ENCODE measurements at regions not wholly inside any gene's neighbourhood (a gene's known extent, or its start where the extent isn't known, plus 50 kb on each side); places are given as distances from the start of the nearest gene placed in this dataset.

DNA sequence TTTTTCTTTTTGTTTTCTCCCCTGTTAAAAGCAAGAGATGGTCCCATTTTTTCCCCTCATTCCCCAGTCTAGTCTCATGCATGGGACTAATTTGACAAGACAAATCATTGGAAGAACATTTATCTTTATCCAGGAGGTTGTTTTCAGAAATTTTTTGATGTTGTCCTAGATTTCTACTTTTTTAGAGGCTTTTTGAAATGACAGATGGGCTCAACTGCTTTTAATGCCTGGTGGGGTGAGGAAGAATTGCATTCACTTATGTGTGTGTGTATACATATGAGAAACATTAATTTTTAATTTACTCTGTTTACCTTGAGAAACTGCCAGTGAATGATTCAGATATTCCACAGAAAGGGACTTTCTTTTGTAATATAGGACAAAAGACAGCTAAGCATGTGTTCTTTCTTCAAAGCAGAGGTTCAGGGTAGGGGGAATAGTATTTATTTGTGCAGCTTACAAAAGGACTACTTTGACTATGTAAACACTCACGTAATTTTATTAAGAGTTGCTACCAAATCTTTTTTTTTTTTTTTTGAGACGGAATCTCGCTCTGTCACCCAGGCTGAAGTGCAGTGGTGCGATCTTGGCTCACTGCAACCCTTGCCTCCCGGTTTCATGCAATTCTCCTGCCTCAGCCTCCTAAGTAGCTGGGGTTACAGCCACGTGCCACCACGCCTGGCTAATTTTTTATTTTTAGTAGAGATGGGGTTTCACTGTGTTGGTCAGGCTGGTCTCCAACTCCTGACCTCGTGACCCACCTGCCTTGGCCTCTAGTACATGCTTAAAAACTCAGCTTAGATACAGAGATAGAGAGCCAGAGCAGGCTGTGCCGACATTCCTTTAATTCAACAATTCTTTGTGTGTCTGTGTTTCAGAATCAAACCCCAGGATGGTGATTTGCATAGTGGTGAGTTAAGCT lies 130.1 kb upstream of the RARB start:
- TF ChIP-seq, protein P1, sequence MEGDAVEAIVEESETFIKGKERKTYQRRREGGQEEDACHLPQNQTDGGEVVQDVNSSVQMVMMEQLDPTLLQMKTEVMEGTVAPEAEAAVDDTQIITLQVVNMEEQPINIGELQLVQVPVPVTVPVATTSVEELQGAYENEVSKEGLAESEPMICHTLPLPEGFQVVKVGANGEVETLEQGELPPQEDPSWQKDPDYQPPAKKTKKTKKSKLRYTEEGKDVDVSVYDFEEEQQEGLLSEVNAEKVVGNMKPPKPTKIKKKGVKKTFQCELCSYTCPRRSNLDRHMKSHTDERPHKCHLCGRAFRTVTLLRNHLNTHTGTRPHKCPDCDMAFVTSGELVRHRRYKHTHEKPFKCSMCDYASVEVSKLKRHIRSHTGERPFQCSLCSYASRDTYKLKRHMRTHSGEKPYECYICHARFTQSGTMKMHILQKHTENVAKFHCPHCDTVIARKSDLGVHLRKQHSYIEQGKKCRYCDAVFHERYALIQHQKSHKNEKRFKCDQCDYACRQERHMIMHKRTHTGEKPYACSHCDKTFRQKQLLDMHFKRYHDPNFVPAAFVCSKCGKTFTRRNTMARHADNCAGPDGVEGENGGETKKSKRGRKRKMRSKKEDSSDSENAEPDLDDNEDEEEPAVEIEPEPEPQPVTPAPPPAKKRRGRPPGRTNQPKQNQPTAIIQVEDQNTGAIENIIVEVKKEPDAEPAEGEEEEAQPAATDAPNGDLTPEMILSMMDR (IDR thresholded peaks at IDR 0.05; ENCODE audit: low read depth, low read length): no peak
- no peak overlapping the region for H3K4me3 ChIP-seq (ENCODE audit: low read depth, low read length)

DNA sequence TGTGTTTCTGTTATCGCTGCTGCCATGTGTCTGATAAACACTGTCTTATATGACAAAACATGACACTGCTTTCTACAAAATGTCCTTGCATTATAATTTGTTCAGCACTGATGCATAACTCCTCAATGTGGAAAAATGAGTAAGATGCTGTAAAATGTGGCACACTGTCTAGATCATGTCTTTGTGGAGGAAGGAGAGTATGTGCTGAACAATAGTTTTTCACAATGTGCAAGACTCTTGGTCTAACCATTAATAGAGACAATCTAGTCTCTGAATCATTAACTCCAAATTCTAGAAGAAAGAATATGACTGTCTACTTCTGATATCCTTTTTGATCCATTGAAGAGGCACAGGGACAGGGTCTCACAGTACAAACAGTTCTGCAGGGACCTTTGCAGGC lies 127.9 kb upstream of the RARB start:
- TF ChIP-seq, protein P1 (IDR thresholded peaks at IDR 0.05; ENCODE audit: low read depth, low read length): no peak
- no peak overlapping the region for H3K4me3 ChIP-seq (ENCODE audit: low read depth, low read length)

DNA sequence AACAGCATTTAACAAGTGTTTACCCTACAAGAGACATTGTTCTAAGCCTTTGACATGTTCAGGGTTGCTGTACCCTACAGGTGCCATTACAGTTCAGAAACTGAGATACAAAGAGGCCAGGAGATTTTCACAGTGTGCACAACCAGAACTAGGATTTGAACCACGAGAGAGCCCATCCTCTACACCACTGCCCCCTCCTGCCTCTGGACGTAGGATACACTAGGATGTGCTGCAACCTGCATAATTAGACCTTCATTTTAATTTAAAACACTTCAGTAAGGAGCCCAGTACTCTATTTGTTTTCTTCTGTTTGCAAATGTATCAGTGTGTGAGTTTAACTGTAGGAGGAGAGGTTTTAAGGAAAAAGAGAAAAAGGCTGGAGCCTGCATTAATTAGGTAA lies 123.1 kb upstream of the RARB start:
- H3K4me3 ChIP-seq (ENCODE audit: low read depth, low read length): no peak overlapping the region
- TF ChIP-seq, protein P1 (IDR thresholded peaks at IDR 0.05; ENCODE audit: low read depth, low read length): no peak

DNA sequence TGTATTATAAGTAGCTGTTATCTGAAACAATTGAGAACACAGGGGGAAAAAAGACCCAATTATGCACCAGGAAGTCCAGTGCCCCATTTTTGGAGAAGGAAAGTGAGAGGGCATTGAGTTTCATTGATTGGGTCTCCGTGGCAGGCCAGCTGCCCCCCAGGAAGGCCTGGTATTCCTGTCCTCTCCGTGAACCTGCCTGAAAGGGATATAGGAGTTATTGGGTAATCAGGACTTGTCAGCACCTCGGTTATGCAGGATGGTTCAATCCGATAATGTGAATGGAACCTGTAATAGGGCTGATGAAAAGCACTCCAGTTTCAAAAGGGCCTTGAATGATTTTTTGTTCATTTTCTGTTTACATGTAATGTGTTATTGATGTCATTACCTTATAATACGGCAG lies 122.0 kb upstream of the RARB start:
- TF ChIP-seq, protein P1 (IDR thresholded peaks at IDR 0.05; ENCODE audit: low read depth, low read length): no peak

DNA sequence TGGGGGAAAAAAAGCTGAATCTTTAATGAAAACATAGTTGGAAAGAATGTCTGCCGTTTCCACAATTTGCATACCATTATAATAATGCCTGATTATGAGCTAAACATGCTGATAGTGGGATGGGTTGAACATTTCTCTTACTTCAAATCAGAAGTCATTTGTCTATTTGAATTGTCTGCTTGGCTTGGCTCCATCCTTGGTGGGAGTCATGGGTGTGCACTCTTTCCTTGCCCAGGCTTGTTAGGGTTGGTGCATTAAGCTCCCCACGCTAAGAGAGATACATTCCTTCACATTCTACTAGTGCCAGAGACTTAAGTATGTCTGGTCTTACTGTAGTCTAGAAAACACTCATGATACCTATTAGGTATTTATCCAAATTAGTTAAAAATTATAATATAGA lies 121.4 kb upstream of the RARB start:
- TF ChIP-seq, protein P1 (IDR thresholded peaks at IDR 0.05; ENCODE audit: low read depth, low read length): no peak
- no peak overlapping the region for H3K4me3 ChIP-seq (ENCODE audit: low read depth, low read length)

More for the DNA sequence above, 122.0 kb upstream of the RARB start:
- no peak overlapping the region for H3K4me3 ChIP-seq (ENCODE audit: low read depth, low read length)

DNA sequence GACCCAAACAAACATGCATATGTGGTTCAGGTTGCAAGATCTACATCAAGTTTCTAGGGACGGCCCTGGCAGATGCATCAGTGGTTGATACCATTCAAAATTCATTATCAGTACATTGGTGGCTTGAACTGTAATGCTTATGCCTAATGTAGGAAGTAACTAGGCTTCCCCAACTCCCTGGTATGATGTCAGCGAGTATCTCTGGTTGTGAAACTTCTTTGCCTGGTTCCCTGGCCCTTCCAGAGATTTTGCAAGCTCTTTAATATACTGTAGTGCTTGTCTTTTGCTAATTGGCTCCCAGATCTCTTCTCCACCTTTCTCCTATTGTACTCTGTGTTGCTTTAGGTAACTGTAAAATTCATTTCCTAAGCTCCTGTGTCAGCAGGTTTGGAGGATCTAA lies 114.8 kb upstream of the RARB start:
- no peak overlapping the region for H3K4me3 ChIP-seq (ENCODE audit: low read depth, low read length)

More for the DNA sequence above, 114.8 kb upstream of the RARB start:
- TF ChIP-seq, protein P1 (IDR thresholded peaks at IDR 0.05; ENCODE audit: low read depth, low read length): no peak

Measured in WI38 (cell line).